ENCODE measurements at regions not wholly inside any gene's neighbourhood (a gene's known extent, or its start where the extent isn't known, plus 50 kb on each side); places are given as distances from the start of the nearest gene placed in this dataset.

DNA sequence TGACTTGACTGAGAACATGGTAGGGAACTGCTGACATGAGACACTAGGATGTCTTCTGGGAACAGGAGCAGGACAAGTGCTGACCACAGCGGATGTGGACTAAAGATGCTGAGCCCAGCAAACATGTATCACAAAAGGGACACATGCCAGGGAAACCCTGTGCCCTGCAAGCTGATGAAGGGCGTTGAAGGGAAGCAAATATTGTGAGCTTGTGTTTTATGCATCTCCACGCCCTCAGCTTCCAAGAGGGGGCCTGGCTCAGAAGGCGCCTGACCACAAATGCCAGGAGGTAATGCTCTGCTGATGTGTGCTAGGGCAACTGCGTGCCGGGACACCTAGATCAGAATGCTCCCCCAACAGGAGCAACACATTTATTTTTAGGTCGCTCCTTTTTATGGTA is 207.3 kb downstream of the CXCL12 start:
- Mint-ChIP-seq H3K4me1 (ENCODE audit: low read depth) (no peaks in the 10 kb centered on the region), H3K27ac (no peak overlapping the region), H3K36me3 (no peaks in the 10 kb centered on the region), H3K9me3 (ENCODE audit: low read depth) (no peaks in the 10 kb centered on the region), H3K27me3 (no peaks in the 10 kb centered on the region), H3K4me3 (no peak overlapping the region)

DNA sequence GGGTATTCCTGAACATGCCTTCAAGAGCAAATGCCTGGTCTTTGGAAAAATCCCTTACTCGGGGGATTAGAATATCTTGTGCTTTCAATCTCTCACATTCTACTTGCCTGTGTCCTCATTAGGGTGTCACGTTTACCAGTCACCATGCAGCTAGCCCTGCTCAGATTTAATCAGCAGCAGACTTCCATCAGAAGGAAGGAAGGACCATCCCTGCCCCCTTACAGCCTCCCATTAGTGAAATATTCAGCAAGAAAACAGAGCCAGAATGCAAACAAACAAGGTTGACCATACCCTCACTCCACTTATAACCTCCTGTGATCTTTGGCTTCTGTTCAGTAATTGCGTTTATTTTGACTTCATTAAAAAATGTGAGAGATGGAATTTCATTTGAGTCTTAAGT is 208.6 kb downstream of the CXCL12 start:
- Mint-ChIP-seq H3K27ac (no peak overlapping the region), H3K27me3 (no peaks in the 10 kb centered on the region), H3K9me3 (ENCODE audit: low read depth) (no peaks in the 10 kb centered on the region), H3K4me3 (no peak overlapping the region), H3K4me1 (ENCODE audit: low read depth) (no peaks in the 10 kb centered on the region), H3K36me3 (no peaks in the 10 kb centered on the region)

DNA sequence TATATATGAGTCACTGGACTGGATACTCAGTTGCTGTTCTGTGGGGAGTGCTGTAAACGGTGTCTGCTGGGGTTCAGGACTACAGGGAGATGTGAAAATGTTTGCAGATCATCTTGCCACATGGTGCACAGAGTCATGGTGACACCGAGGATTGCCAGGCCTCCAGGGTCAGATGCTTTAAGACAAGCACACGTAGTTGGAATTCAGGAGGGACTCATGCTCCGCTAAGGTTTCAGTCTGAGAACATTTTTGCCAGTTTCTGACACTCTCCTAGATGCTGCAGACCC is 211.3 kb downstream of the CXCL12 start:
- Mint-ChIP-seq H3K4me1 (ENCODE audit: low read depth) (no peaks in the 10 kb centered on the region), H3K4me3 (no peak overlapping the region), H3K36me3 (no peaks in the 10 kb centered on the region)

DNA sequence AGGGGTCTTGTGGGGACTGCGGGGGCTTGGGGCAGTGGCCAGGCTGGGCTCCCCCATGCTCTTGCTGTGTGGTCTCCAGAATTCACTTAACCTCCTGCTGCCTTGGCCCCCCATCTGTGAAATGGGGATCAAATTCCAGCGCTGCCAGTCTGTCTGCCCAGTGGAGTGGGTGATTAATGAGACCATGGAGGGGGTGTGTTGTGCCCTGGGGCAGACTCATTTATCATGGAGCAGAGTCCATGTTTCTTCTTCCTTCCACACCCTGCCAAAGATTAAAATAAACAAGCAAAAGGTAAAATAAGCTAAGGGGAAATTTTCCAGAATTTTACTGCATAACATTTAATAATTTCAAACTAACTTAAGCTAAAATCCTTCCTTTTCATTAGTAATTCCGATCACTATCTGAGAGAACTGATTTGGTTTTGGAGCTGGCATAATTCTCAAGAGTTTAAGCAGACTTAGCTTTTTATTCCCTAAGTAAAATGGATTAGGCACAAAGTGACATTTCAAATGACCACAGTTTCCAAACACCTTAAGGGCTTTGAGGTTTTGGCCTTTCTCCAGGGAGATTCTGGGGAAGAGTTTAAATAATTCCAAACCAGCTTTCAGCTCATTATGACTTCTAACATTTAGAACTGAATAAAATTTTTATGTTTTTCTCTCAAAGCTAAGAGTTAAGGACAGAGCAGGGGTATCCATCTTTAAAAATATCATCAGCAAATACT is 211.9 kb downstream of the CXCL12 start:
- no peaks in the 10 kb centered on the region for H3K9me3 Mint-ChIP-seq (ENCODE audit: low read depth)
- no peak overlapping the region for H3K4me3 Mint-ChIP-seq
- H3K27me3 Mint-ChIP-seq: peaks cover 4% of the 10 kb centered on the region
- no peak overlapping the region for H3K27ac Mint-ChIP-seq
- H3K4me1 Mint-ChIP-seq (ENCODE audit: low read depth): no peaks in the 10 kb centered on the region
- no peaks in the 10 kb centered on the region for H3K36me3 Mint-ChIP-seq

More for the DNA sequence above, 211.3 kb downstream of the CXCL12 start:
- H3K27ac Mint-ChIP-seq: no peak overlapping the region
- no peaks in the 10 kb centered on the region for H3K9me3 Mint-ChIP-seq (ENCODE audit: low read depth)
- H3K27me3 Mint-ChIP-seq: peaks cover 4% of the 10 kb centered on the region

DNA sequence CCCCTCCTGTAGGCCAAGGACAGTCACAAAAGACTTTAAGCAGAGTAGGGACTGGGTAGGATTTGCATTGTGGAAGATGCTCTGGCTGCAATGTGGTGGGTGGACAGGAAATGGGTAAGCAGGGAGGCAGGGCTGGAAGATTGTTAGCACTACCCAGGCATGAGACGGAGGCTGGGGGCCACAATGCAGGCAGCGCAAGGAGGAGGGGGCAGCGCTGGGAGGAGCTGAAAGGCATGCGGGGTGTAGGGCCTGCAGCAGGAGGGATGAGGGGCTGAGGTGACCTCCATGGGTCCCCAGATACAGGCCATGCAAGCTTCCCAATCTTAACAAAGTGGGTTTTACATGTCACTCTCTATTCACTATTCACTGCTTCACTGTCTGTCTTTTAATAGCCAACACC is 213.1 kb downstream of the CXCL12 start:
- Mint-ChIP-seq H3K27ac (no peak overlapping the region), H3K4me1 (ENCODE audit: low read depth) (no peaks in the 10 kb centered on the region), H3K4me3 (no peak overlapping the region), H3K9me3 (ENCODE audit: low read depth) (no peaks in the 10 kb centered on the region), H3K27me3 (peaks cover 7% of the 10 kb centered on the region), H3K36me3 (no peaks in the 10 kb centered on the region)

DNA sequence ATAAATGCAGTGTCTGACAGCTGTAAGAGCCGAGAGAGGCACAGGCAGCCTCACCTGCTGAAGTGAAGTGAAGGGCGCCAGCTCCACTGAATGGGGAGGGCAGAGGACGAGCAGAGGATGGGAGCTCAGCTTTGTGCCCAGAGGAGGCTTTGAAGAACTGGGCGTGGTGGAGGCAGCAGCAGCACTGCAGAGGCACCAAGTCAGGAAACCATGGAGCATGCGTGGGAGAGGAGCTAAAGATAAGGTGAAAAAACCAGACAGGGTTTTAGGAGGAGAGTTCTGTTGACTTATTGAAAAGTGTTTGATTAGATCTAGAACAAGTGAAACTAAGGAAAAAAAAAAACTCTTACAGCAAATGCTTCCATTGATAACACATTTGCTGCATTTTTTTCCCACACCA is 216.4 kb downstream of the CXCL12 start:
- Mint-ChIP-seq H3K27me3 (peaks cover 7% of the 10 kb centered on the region), H3K9me3 (ENCODE audit: low read depth) (no peaks in the 10 kb centered on the region), H3K4me3 (no peak overlapping the region), H3K4me1 (ENCODE audit: low read depth) (no peaks in the 10 kb centered on the region), H3K27ac (no peak overlapping the region), H3K36me3 (no peaks in the 10 kb centered on the region)

DNA sequence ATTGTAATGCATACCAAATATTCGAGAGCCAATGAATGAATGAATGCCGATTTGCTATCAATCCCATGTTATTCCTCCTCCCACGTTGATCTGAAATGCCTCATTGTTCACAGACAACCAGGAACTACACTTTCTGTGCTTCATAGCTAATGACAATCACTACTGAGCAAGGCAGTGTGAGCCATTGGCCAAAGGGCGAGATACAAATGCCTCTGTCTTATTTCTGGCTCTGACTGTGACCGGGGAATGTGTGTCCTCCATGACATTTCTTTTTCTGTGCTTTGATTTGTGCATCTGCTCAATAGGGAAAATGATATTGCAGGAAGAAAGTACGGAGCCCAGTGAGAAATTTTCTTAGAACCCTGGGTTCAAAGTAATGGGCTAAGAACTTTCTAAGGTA is 217.1 kb downstream of the CXCL12 start:
- peaks cover 7% of the 10 kb centered on the region for H3K27me3 Mint-ChIP-seq
- H3K9me3 Mint-ChIP-seq (ENCODE audit: low read depth): no peaks in the 10 kb centered on the region
- H3K36me3 Mint-ChIP-seq: no peaks in the 10 kb centered on the region
- no peaks in the 10 kb centered on the region for H3K4me1 Mint-ChIP-seq (ENCODE audit: low read depth)
- no peak overlapping the region for H3K4me3 Mint-ChIP-seq
- H3K27ac Mint-ChIP-seq: no peak overlapping the region

DNA sequence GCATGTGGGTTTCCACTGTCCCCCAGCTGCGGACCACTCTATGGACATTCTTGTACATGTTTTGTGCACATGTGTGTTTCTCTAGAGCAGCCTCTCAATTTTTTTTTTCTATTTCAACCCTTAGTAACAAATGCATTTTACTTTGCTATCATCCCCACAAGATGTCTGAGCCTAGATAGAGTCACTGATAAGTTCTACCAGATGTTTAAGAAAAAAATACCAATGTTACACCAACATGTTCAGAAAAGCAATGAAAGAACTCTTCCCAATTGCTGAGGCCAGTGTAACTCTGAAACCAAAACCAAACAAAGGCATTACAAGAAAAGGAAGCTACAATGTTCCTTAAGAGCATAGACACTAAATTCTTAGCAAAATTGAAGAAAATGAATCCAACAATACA is 218.5 kb downstream of the CXCL12 start:
- no peaks in the 10 kb centered on the region for H3K9me3 Mint-ChIP-seq (ENCODE audit: low read depth)
- no peaks in the 10 kb centered on the region for H3K36me3 Mint-ChIP-seq
- H3K27ac Mint-ChIP-seq: no peak overlapping the region
- H3K27me3 Mint-ChIP-seq: peaks cover 7% of the 10 kb centered on the region
- H3K4me1 Mint-ChIP-seq (ENCODE audit: low read depth): no peaks in the 10 kb centered on the region
- H3K4me3 Mint-ChIP-seq: no peak overlapping the region

DNA sequence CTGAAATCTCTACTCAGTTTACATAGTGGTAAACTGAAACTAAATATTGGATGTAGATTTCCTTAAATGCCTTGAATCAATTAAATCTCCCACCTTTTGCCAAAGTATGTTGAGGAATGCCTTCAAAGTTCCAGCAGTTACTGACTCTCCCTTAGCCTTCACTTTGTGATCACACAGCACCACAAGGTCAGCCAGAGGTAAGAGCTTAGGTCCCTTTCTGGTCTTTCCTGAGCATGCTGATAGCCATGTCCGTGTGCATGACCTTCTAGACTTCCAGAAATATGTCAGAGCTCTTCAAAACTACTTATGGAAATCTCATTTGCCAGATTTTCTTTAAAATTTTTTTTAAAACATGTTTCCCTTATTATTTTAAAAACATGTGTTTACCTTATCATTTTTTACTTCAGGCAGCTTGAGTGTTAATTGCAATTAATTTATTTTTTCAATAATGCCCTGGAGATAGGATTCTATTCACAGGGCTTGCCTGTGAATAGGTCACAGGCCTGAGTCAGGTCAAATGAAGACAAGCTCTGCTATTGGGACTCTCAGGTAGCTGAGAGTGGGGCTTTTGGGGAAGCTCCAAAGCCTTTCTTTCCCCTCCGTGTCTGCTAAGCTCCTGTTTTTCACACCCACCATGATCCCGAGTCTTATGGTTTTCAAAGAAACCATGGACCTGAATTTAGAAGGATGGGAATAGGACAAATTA is 220.5 kb downstream of the CXCL12 start:
- H3K4me1 Mint-ChIP-seq (ENCODE audit: low read depth): no peaks in the 10 kb centered on the region
- no peaks in the 10 kb centered on the region for H3K36me3 Mint-ChIP-seq
- peaks cover 6% of the 10 kb centered on the region for H3K27me3 Mint-ChIP-seq
- H3K27ac Mint-ChIP-seq: no peak overlapping the region
- no peak overlapping the region for H3K4me3 Mint-ChIP-seq
- no peaks in the 10 kb centered on the region for H3K9me3 Mint-ChIP-seq (ENCODE audit: low read depth)

DNA sequence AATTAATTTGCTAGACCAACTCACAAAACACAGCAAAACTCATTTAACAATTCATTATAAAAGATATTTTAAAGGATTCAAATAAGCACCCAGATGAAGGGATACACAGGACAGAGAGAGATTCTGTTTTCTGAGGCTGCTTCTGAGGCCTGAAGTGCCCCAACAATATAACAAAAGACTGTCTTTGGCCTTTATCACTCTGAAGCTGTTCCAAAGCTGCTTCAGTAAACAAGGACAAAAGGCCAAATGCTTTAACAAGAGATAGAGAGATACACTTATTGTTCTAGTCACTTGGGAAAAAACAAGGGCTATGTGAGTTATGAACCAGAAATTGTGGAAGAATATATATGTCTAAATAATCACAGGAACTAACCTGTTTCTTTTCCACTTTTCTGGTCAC is 223.7 kb downstream of the CXCL12 start:
- H3K36me3 Mint-ChIP-seq: no peaks in the 10 kb centered on the region
- H3K4me3 Mint-ChIP-seq: no peak overlapping the region
- H3K27ac Mint-ChIP-seq: no peak overlapping the region
- no peaks in the 10 kb centered on the region for H3K4me1 Mint-ChIP-seq (ENCODE audit: low read depth)
- H3K9me3 Mint-ChIP-seq (ENCODE audit: low read depth): no peaks in the 10 kb centered on the region
- H3K27me3 Mint-ChIP-seq: no peaks in the 10 kb centered on the region

DNA sequence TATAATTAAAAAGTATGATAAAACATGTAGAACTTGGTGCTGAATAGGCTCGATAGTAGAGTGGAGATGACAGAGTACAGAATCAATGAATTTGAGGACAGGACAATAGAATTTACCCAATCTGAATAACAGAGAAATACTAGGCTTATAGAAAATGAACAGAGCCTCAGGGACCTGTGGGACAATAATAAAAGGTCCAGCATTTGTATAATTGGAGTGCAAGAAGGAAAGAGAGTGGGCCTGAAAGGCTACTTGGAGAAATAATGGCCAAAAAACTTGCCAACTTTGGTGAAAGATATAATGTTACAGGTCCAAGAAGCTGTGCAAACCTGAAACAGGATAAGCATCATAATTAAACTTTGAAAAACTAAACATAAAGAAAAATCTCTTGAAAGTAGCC is 227.3 kb downstream of the CXCL12 start:
- Mint-ChIP-seq H3K36me3 (no peaks in the 10 kb centered on the region), H3K4me1 (ENCODE audit: low read depth) (no peaks in the 10 kb centered on the region), H3K9me3 (ENCODE audit: low read depth) (no peaks in the 10 kb centered on the region)

DNA sequence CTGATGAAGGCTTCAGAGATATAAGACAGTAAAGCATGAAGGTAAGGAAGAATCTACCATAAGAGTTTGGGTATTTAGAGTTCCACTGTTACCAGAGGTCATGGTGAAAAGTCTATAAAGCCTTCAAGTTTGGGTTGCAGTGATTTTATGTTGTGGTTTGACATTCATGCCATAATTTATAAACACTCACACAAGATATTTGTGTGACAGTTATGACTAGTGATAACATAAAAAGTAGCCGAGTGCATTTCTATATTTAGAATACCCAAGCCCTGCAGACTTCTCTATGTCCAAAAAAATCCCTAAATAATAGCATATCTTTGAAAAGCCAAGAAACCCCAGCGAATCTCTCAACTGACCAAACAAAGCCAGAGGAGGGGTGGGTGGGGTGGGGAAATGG is 229.9 kb downstream of the CXCL12 start:
- Mint-ChIP-seq H3K27ac (no peak overlapping the region), H3K4me3 (no peak overlapping the region), H3K9me3 (ENCODE audit: low read depth) (no peaks in the 10 kb centered on the region), H3K36me3 (no peaks in the 10 kb centered on the region), H3K4me1 (ENCODE audit: low read depth) (no peaks in the 10 kb centered on the region), H3K27me3 (peaks cover 2% of the 10 kb centered on the region)

More for the DNA sequence above, 227.3 kb downstream of the CXCL12 start:
- no peak overlapping the region for H3K4me3 Mint-ChIP-seq
- H3K27me3 Mint-ChIP-seq: no peaks in the 10 kb centered on the region
- H3K27ac Mint-ChIP-seq: no peak overlapping the region

DNA sequence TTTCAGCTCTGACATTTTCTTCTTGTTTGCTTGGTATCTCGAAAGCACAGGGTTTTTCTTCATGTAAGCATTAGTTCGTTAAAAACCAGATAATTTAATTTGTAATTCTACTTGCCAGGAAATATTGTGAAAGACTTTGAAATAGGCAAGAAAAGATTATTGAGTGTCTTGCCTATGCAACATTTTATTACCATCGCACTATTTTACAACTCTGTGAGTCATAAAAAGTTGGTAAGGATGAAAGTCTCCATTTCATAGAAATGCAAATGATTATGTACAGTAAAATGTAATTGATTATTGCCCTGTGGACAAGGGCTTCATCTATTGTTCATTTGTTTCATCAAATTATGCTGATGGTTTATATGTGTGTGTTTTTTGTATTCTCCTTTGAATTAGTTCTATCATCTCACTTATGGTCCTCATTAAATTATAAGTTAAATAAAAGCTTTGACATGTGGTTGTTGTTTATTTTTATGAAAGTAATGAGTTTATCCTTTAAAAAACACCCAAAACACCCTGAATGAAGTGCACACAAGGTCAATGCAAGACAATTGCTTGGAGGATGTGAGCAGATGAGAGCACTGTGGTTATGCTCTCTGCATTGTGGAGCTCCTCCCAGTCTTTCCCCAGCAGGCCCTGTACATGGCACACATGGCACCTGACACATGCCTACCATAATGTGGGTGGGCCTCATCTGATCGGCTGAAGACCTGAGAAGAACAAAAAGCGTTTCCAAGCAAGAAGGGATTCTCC is 230.8 kb downstream of the CXCL12 start:
- Mint-ChIP-seq H3K9me3 (ENCODE audit: low read depth) (peaks cover 6% of the 10 kb centered on the region), H3K4me3 (no peak overlapping the region), H3K4me1 (ENCODE audit: low read depth) (no peaks in the 10 kb centered on the region), H3K36me3 (no peaks in the 10 kb centered on the region), H3K27ac (no peak overlapping the region), H3K27me3 (peaks cover 6% of the 10 kb centered on the region)

DNA sequence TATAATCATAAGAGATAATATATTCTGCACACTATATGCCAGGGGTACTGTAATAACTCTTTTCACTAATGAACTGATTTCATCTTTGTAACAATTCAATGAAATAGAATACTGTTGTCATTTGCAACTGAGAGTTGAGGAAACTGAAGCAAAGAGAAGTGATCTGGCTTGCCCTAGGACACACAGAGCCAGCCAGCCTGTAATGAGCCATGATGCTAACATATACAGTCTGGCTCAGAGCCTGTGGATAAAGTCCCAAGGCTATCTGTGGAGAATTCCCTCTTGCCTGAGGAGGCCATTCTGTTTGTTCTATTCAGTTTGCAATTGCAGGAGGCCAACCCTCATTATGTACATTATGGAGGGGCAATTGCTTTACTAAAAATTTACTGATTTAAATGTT is 241.3 kb downstream of the CXCL12 start:
- Mint-ChIP-seq H3K4me3 (no peak overlapping the region), H3K27me3 (peaks cover 3% of the 10 kb centered on the region), H3K9me3 (ENCODE audit: low read depth) (no peaks in the 10 kb centered on the region), H3K36me3 (no peaks in the 10 kb centered on the region), H3K27ac (no peak overlapping the region), H3K4me1 (ENCODE audit: low read depth) (no peaks in the 10 kb centered on the region)

DNA sequence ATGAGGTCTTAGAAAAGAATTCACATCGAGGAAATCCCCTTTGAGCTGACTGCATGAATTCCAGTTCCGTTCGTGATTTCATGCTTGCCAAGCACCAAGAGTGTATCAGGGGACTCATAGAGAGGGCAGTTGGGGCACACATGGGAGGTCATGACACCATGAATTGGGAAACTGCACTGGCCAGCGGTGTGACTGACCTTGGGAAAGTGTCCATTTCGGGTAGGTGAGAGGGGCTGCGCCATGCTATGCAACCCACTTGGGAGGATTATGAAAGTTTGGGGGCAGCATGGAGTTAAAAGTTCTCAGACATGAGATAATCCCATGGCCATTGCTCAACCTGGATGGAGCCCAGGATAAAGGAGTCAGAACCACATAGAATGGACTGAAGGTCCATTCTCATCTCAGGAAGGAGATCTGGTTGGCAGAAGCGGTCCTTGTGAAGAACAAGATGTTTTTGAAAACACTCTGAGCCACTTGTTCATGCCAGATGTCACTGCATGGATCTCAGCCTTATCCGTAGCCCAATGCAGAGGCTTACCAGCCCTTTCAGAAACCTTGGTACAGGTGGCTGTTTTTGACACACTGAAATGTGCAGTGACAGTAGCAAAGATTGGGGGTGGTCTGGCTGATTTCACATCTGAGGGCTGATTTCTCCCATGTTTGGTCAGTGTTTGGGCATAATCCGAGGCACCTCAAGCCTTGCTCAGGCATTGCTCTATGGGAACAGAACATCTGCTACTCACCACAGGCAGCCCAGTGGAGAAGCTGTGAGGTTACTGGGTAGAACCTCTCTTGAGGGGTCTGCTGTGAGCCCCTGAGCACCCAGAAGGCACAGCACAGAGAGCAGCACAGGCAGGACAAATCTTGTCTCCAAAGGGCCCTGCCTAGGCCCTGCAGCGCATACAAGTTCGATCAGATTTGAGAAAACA is 252.3 kb downstream of the CXCL12 start:
- Mint-ChIP-seq H3K9me3 (ENCODE audit: low read depth) (no peaks in the 10 kb centered on the region), H3K4me3 (no peak overlapping the region), H3K27ac (no peak overlapping the region), H3K4me1 (ENCODE audit: low read depth) (no peaks in the 10 kb centered on the region), H3K36me3 (no peaks in the 10 kb centered on the region), H3K27me3 (peaks cover 5% of the 10 kb centered on the region)

Measured in activated naive CD8-positive, alpha-beta T cell (primary cell).